Neural cell (in vitro differentiated cells): ENCODE measurements at regions not wholly inside any gene's neighbourhood (a gene's known extent, or its start where the extent isn't known, plus 50 kb on each side); places are given as distances from the start of the nearest gene placed in this dataset.

Source experiments
- H2AFZ ChIP-seq: fragments of 200-600, 300-800 bp; sonication (generic), shearing (Covaris generic); 2 replicates; pipeline ENCODE4 v1.6.0; 2014; ENCODE audit warnings: low read depth, mild to moderate bottlenecking, antibody characterized with exemption, low read length, moderate library complexity
- H3F3A ChIP-seq: fragments of 200-600 bp; shearing (Covaris generic); 2 replicates; pipeline ENCODE4 v1.6.1; 2016; ENCODE audit warnings: mild to moderate bottlenecking, moderate library complexity, mixed read lengths, antibody characterized with exemption, low read length; ENCODE audit not compliant: insufficient read depth, poor library complexity, severe bottlenecking
- H3K27ac ChIP-seq: fragments of 200-600, 300-800 bp; sonication (generic), shearing (Covaris generic); 2 replicates; pipeline ENCODE4 v1.5.1; 2014; ENCODE audit warnings: mild to moderate bottlenecking, low read length, moderate library complexity
- H3K27me3 ChIP-seq: fragments of 300-800, 200-600 bp; sonication (generic), shearing (Covaris generic); 2 replicates; pipeline ENCODE4 v1.6.0; 2014; ENCODE audit warnings: mild to moderate bottlenecking, low read depth, low read length, moderate library complexity; ENCODE audit not compliant: insufficient read depth
- H3K36me3 ChIP-seq: fragments of 300-800, 200-600 bp; sonication (generic), shearing (Covaris generic); 2 replicates; pipeline ENCODE4 v1.5.1; 2014; ENCODE audit warnings: mild to moderate bottlenecking, antibody characterized with exemption, low read length, moderate library complexity; ENCODE audit not compliant: insufficient read depth
- H3K4me2 ChIP-seq: fragments of 300-800, 200-600 bp; sonication (generic), shearing (Covaris generic); 2 replicates; pipeline ENCODE4 v1.6.0; 2014; ENCODE audit warnings: mild to moderate bottlenecking, low read length
- H3K4me3 ChIP-seq: fragments of 300-800, 200-600 bp; sonication (generic), shearing (Covaris generic); 2 replicates; pipeline ENCODE4 v1.5.1; 2014; ENCODE audit warnings: mild to moderate bottlenecking, low read length, moderate library complexity
- H3K79me2 ChIP-seq: fragments of 200-600 bp; shearing (Covaris generic); replicated peaks from 2 replicates; pipeline ENCODE4 v1.6.0; 2014; ENCODE audit warnings: mild to moderate bottlenecking, low read length, moderate library complexity; ENCODE audit not compliant: insufficient read depth
- H3K9ac ChIP-seq: fragments of 300-800, 200-600 bp; sonication (generic), shearing (Covaris generic); 2 replicates; pipeline ENCODE4 v1.6.1; 2016; ENCODE audit warnings: mild to moderate bottlenecking, low read length, mixed read lengths
- H3K9me2 ChIP-seq: fragments of 200-600 bp; shearing (Covaris generic); 2 replicates; pipeline ENCODE4 v1.6.1; 2016; ENCODE audit warnings: mild to moderate bottlenecking, low read length, mixed read lengths; ENCODE audit not compliant: insufficient read depth
- H3K9me3 ChIP-seq: fragments of 200-600, 300-800 bp; sonication (generic), shearing (Covaris generic); 2 replicates; pipeline ENCODE4 v1.6.1; 2016; ENCODE audit warnings: mild to moderate bottlenecking, mixed run types, low read length, moderate library complexity, mixed read lengths
- H4K20me1 ChIP-seq: fragments of 200-600 bp; shearing (Covaris generic); 2 replicates; pipeline ENCODE4 v1.6.1; 2016; ENCODE audit warnings: mild to moderate bottlenecking, mixed run types; ENCODE audit not compliant: insufficient read depth
- EP300 ChIP-seq: fragments of 450-650 bp; conservative IDR thresholded peaks from 2 replicates; pipeline ENCODE4 v1.6.1; 2014; ENCODE audit warnings: antibody characterized with exemption, mild to moderate bottlenecking, moderate library complexity; ENCODE audit not compliant: poor library complexity, severe bottlenecking
- EZH2 ChIP-seq: fragments of 200-600, 300-800 bp; shearing (Covaris generic), sonication (generic); IDR thresholded peaks from 2 replicates; pipeline ENCODE4 v1.6.1; 2014; ENCODE audit warnings: antibody characterized with exemption, low read length, borderline replicate concordance, mild to moderate bottlenecking; ENCODE audit not compliant: insufficient read depth, poor library complexity, severe bottlenecking
- MXI1 ChIP-seq: fragments of 450-650 bp; conservative IDR thresholded peaks from 2 replicates; pipeline ENCODE4 v1.6.1; 2014; ENCODE audit warnings: antibody characterized with exemption, mild to moderate bottlenecking; ENCODE audit not compliant: poor library complexity, severe bottlenecking
- POLR2AphosphoS5 ChIP-seq: IDR thresholded peaks from 2 replicates; pipeline ENCODE4 v1.6.1; 2012
- RAD21 ChIP-seq: fragments of 450-650 bp; conservative IDR thresholded peaks from 2 replicates; pipeline ENCODE4 v1.6.1; 2014; ENCODE audit warnings: antibody characterized with exemption, mild to moderate bottlenecking, moderate library complexity
- REST ChIP-seq: IDR thresholded peaks from 2 replicates; pipeline ENCODE4 v1.6.1; 2012; ENCODE audit warnings: borderline replicate concordance
- SMC3 ChIP-seq: fragments of 450-650 bp; conservative IDR thresholded peaks from 2 replicates; pipeline ENCODE4 v1.6.1; 2014; ENCODE audit warnings: antibody characterized with exemption, mild to moderate bottlenecking, moderate library complexity; ENCODE audit not compliant: poor library complexity
- TAF1 ChIP-seq: IDR thresholded peaks from 2 replicates; pipeline ENCODE4 v1.6.1; 2012; ENCODE audit warnings: low read depth
- TF ChIP-seq, protein P1 (sequence below): fragments of 450-650 bp; IDR thresholded peaks from 2 replicates; pipeline ENCODE4 v1.5.1; 2014; ENCODE audit warnings: antibody characterized with exemption, mild to moderate bottlenecking, moderate library complexity; ENCODE audit not compliant: poor library complexity, severe bottlenecking

- Histone ChIP-seq H3K9ac (no peak overlapping the region), H3K27ac (no peak overlapping the region), H3K4me3 (no peak overlapping the region), H3K9me2 (no peaks in the 10 kb centered on the region), H3K36me3 (no peaks in the 10 kb centered on the region), H3K9me3 (no peaks in the 10 kb centered on the region), H3F3A (no peaks in the 10 kb centered on the region), H4K20me1 (no peaks in the 10 kb centered on the region), H3K4me2 (no peak overlapping the region), H2AFZ (no peak overlapping the region), H3K27me3 (no peaks in the 10 kb centered on the region), H3K79me2 (no peaks in the 10 kb centered on the region)
- TF ChIP-seq EZH2, result no peak
- no peak for TF ChIP-seq REST
Observed at GRCh38 chr4:159977907-159978617, 875.2 kb downstream of the RAPGEF2 start.

DNA sequence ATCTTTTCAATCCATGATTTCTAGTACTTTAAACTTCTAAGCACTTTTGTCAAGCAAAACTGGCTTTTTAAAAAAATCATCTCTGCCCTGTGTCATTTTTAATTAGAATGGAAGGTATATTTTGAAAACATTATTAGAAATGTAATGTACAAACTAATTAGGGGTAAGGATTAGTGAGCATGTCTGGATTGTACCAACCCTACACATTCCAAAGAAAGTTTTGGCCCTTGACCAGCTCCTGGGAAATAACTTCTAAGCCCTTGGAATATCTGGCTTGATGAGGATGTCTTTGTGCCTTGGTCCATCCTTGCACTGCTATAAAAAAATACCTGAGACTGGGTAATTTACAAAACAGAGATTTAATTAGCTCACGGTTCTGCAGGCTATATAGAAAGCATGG lies 876.5 kb downstream of the RAPGEF2 start:
- no peaks in the 10 kb centered on the region for H3K9me2 ChIP-seq
- no peaks in the 10 kb centered on the region for H3K9me3 ChIP-seq
- no peak overlapping the region for H3K4me2 ChIP-seq
- H2AFZ ChIP-seq, result no peak overlapping the region
- no peaks in the 10 kb centered on the region for H4K20me1 ChIP-seq
- H3F3A ChIP-seq, result no peaks in the 10 kb centered on the region
- no peak overlapping the region for H3K9ac ChIP-seq
- no peaks in the 10 kb centered on the region for H3K79me2 ChIP-seq
- TF ChIP-seq SMC3 (no peak), EZH2 (no peak), TAF1 (no peak), POLR2AphosphoS5 (no peak)
- TF ChIP-seq, protein P1, sequence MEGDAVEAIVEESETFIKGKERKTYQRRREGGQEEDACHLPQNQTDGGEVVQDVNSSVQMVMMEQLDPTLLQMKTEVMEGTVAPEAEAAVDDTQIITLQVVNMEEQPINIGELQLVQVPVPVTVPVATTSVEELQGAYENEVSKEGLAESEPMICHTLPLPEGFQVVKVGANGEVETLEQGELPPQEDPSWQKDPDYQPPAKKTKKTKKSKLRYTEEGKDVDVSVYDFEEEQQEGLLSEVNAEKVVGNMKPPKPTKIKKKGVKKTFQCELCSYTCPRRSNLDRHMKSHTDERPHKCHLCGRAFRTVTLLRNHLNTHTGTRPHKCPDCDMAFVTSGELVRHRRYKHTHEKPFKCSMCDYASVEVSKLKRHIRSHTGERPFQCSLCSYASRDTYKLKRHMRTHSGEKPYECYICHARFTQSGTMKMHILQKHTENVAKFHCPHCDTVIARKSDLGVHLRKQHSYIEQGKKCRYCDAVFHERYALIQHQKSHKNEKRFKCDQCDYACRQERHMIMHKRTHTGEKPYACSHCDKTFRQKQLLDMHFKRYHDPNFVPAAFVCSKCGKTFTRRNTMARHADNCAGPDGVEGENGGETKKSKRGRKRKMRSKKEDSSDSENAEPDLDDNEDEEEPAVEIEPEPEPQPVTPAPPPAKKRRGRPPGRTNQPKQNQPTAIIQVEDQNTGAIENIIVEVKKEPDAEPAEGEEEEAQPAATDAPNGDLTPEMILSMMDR, result no peak
- H3K27me3 ChIP-seq, result no peaks in the 10 kb centered on the region
- H3K27ac ChIP-seq, result no peak overlapping the region
- H3K36me3 ChIP-seq, result no peaks in the 10 kb centered on the region
- no peak overlapping the region for H3K4me3 ChIP-seq

DNA sequence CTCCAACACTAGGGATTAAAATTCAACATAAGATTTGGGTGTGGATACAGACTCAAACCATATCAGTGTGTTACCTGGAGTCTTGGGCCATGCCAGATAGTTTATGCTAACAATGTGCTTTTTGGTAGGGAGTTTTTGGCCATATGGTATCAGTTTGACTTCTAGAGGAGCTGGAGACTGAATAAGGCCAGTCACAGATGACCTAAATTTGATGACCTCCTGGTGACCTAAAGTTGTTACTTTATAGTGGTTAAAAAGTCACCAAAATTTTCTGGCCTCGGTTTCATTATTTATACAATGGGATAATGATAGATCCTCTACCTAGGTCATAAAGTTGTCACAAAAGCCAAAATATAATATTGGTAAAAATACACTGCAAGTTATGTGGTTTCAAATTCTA lies 877.1 kb downstream of the RAPGEF2 start:
- H3K79me2 ChIP-seq, result no peaks in the 10 kb centered on the region
- no peak overlapping the region for H3K9ac ChIP-seq
- TF ChIP-seq EP300, result no peak
- TF ChIP-seq, protein P1, result no peak
- no peak for TF ChIP-seq TAF1
- TF ChIP-seq SMC3, result no peak
- TF ChIP-seq REST, result no peak
- no peak for TF ChIP-seq MXI1
- no peak for TF ChIP-seq EZH2
- no peak for TF ChIP-seq RAD21
- no peak for TF ChIP-seq POLR2AphosphoS5
- no peaks in the 10 kb centered on the region for H3K36me3 ChIP-seq
- no peak overlapping the region for H2AFZ ChIP-seq
- no peaks in the 10 kb centered on the region for H3F3A ChIP-seq
- no peaks in the 10 kb centered on the region for H3K9me2 ChIP-seq
- no peak overlapping the region for H3K4me2 ChIP-seq
- H3K27ac ChIP-seq, result no peak overlapping the region
- no peaks in the 10 kb centered on the region for H3K9me3 ChIP-seq
- H3K27me3 ChIP-seq, result no peaks in the 10 kb centered on the region
- H3K4me3 ChIP-seq, result no peak overlapping the region
- H4K20me1 ChIP-seq, result no peaks in the 10 kb centered on the region
